ENCODE measurements at regions not wholly inside any gene's neighbourhood (a gene's known extent, or its start where the extent isn't known, plus 50 kb on each side); places are given as distances from the start of the nearest gene placed in this dataset.

GRCh38 chr4:43238008-43238407 is 345.5 kb downstream of the GRXCR1 start:
- 88 to 100% methylated on average over 1 of the region's 1 CpG for WGBS, 2 experiments (ENCODE audit: insufficient coverage in 1 of 2, insufficient read length in 1 of 2)
- Mint-ChIP-seq H3K27ac (no peak overlapping the region), H3K4me3 (no peak overlapping the region), H3K4me1 (peaks cover 3% of the 10 kb centered on the region), H3K9me3 (no peaks in the 10 kb centered on the region), H3K27me3 (ENCODE audit: insufficient read depth) (no peaks in the 10 kb centered on the region), H3K36me3 (ENCODE audit: low read depth) (no peaks in the 10 kb centered on the region)
- no peaks in the 10 kb centered on the region for H3K4me1 ChIP-seq (ENCODE audit: control insufficient read depth, insufficient read depth, low read length)
- no peak overlapping the region for H3K9ac ChIP-seq (ENCODE audit: extremely low read depth, low read length, poor library complexity, severe bottlenecking)
- H3K27ac ChIP-seq (ENCODE audit: low read depth, low read length), result no peak overlapping the region
- no peak for DNase-seq
- H3K36me3 ChIP-seq (ENCODE audit: control insufficient read depth, insufficient read depth, low read length), result no peaks in the 10 kb centered on the region
- H3K4me3 ChIP-seq (ENCODE audit: low read length), result no peak overlapping the region
- no peaks in the 10 kb centered on the region for H3K9me3 ChIP-seq (ENCODE audit: control insufficient read depth, low read length)
- H3K27me3 ChIP-seq (ENCODE audit: control insufficient read depth, insufficient read depth, low read length, poor library complexity, severe bottlenecking), result no peaks in the 10 kb centered on the region
- no peak for TF ChIP-seq CTCF (conservative IDR thresholded peaks at IDR 0.05)

- no peaks in the 10 kb centered on the region for H3K9me3 Mint-ChIP-seq
- Histone ChIP-seq H3K36me3 (ENCODE audit: control insufficient read depth, insufficient read depth, low read length) (no peaks in the 10 kb centered on the region), H3K4me1 (ENCODE audit: control insufficient read depth, insufficient read depth, low read length) (no peaks in the 10 kb centered on the region), H3K9ac (ENCODE audit: extremely low read depth, low read length, poor library complexity, severe bottlenecking) (no peak overlapping the region), H3K27ac (ENCODE audit: low read depth, low read length) (no peak overlapping the region), H3K4me3 (ENCODE audit: low read length) (no peak overlapping the region), H3K27me3 (ENCODE audit: control insufficient read depth, insufficient read depth, low read length, poor library complexity, severe bottlenecking) (no peaks in the 10 kb centered on the region), H3K9me3 (ENCODE audit: control insufficient read depth, low read length) (no peaks in the 10 kb centered on the region)
- no peak overlapping the region for H3K4me3 Mint-ChIP-seq
- no peak for TF ChIP-seq CTCF (conservative IDR thresholded peaks at IDR 0.05)
- H3K27ac Mint-ChIP-seq, result no peak overlapping the region
- peaks cover 3% of the 10 kb centered on the region for H3K4me1 Mint-ChIP-seq
- no peaks in the 10 kb centered on the region for H3K27me3 Mint-ChIP-seq (ENCODE audit: insufficient read depth)
- H3K36me3 Mint-ChIP-seq (ENCODE audit: low read depth), result no peaks in the 10 kb centered on the region
- no peak for DNase-seq
Measured at GRCh38 chr4:43238585-43238984, 346.1 kb downstream of the GRXCR1 start.

- H3K9me3 Mint-ChIP-seq, result no peaks in the 10 kb centered on the region
- Histone ChIP-seq H3K9me3 (ENCODE audit: control insufficient read depth, low read length) (no peaks in the 10 kb centered on the region), H3K9ac (ENCODE audit: extremely low read depth, low read length, poor library complexity, severe bottlenecking) (no peak overlapping the region), H3K4me1 (ENCODE audit: control insufficient read depth, insufficient read depth, low read length) (no peaks in the 10 kb centered on the region), H3K27ac (ENCODE audit: low read depth, low read length) (no peak overlapping the region), H3K27me3 (ENCODE audit: control insufficient read depth, insufficient read depth, low read length, poor library complexity, severe bottlenecking) (no peaks in the 10 kb centered on the region), H3K36me3 (ENCODE audit: control insufficient read depth, insufficient read depth, low read length) (no peaks in the 10 kb centered on the region), H3K4me3 (ENCODE audit: low read length) (no peak overlapping the region)
- no peak for DNase-seq
- no peaks in the 10 kb centered on the region for H3K36me3 Mint-ChIP-seq (ENCODE audit: low read depth)
- TF ChIP-seq CTCF (conservative IDR thresholded peaks at IDR 0.05), result no peak
- H3K27ac Mint-ChIP-seq, result no peak overlapping the region
- peaks cover 3% of the 10 kb centered on the region for H3K4me1 Mint-ChIP-seq
- no peaks in the 10 kb centered on the region for H3K27me3 Mint-ChIP-seq (ENCODE audit: insufficient read depth)
- H3K4me3 Mint-ChIP-seq, result no peak overlapping the region
Measured at GRCh38 chr4:43241104-43241503, 348.6 kb downstream of the GRXCR1 start.

Data from endodermal cell (in vitro differentiated cells).